H9 (cell line): ENCODE measurements at regions not wholly inside any gene's neighbourhood (a gene's known extent, or its start where the extent isn't known, plus 50 kb on each side); places are given as distances from the start of the nearest gene placed in this dataset.

Experiments
- DNase-seq: peaks from one replicate; pipeline ENCODE4 v3.0.0-alpha.2; 2017
- H2AFZ ChIP-seq: one replicate; pipeline ENCODE4 v1.6.1; 2013; ENCODE audit warnings: mild to moderate bottlenecking, low read length, control low read depth, moderate library complexity
- H2AK5ac ChIP-seq: 2 replicates; pipeline ENCODE4 v1.6.1; 2013; ENCODE audit warnings: low read length, control low read depth, mixed read lengths; ENCODE audit not compliant: insufficient read length
- H2BK120ac ChIP-seq: one replicate; pipeline ENCODE4 v1.6.1; 2013; ENCODE audit warnings: low read depth, mild to moderate bottlenecking, low read length, control low read depth, inconsistent platforms; ENCODE audit not compliant: poor library complexity, severe bottlenecking
- H2BK12ac ChIP-seq: 2 replicates; pipeline ENCODE4 v1.6.1; 2013; ENCODE audit warnings: low read length, control low read depth, mixed read lengths, low read depth; ENCODE audit not compliant: insufficient read length
- H2BK15ac ChIP-seq: 2 replicates; pipeline ENCODE4 v1.6.1; 2013; ENCODE audit warnings: low read depth, low read length, control low read depth
- H2BK20ac ChIP-seq: one replicate; pipeline ENCODE4 v1.6.1; 2013; ENCODE audit warnings: low read depth, mild to moderate bottlenecking, low read length, control low read depth, inconsistent platforms; ENCODE audit not compliant: poor library complexity, severe bottlenecking
- H2BK5ac ChIP-seq: 2 replicates; pipeline ENCODE4 v1.6.1; 2013; ENCODE audit warnings: low read length, control low read depth, mixed read lengths; ENCODE audit not compliant: insufficient read length
- H3K14ac ChIP-seq: 2 replicates; pipeline ENCODE4 v1.6.1; 2013; ENCODE audit warnings: low read length, control low read depth; ENCODE audit not compliant: insufficient read depth
- H3K18ac ChIP-seq: 2 replicates; pipeline ENCODE4 v1.6.1; 2013; ENCODE audit warnings: low read depth, mild to moderate bottlenecking, mixed read lengths, low read length, control low read depth; ENCODE audit not compliant: insufficient read length
- H3K23ac ChIP-seq: 2 replicates; pipeline ENCODE4 v1.6.1; 2013; ENCODE audit warnings: low read length, control low read depth, mixed read lengths, low read depth; ENCODE audit not compliant: insufficient read length
- H3K23me2 ChIP-seq: 2 replicates; pipeline ENCODE4 v1.6.1; 2013; ENCODE audit warnings: low read depth, mild to moderate bottlenecking, mixed read lengths, low read length, control low read depth; ENCODE audit not compliant: insufficient read length, poor library complexity, severe bottlenecking
- H3K27ac ChIP-seq: 2 replicates; pipeline ENCODE4 v1.5.1; 2013; ENCODE audit warnings: low read length, control low read depth, mixed read lengths, low read depth; ENCODE audit not compliant: insufficient read length
- H3K27me3 ChIP-seq: 2 replicates; pipeline ENCODE4 v1.6.1; 2013; ENCODE audit warnings: low read length, control low read depth, inconsistent platforms; ENCODE audit not compliant: insufficient read depth
- H3K4ac ChIP-seq: 2 replicates; pipeline ENCODE4 v1.6.1; 2013; ENCODE audit warnings: low read depth, mild to moderate bottlenecking, control low read depth, inconsistent platforms, low read length, moderate library complexity
- H3K4me1 ChIP-seq: 2 replicates; pipeline ENCODE4 v1.6.1; 2013; ENCODE audit warnings: low read length, control low read depth, inconsistent platforms; ENCODE audit not compliant: insufficient read depth
- H3K4me2 ChIP-seq: 2 replicates; pipeline ENCODE4 v1.6.1; 2013; ENCODE audit warnings: low read length, control low read depth, mixed read lengths; ENCODE audit not compliant: insufficient read length, insufficient read depth
- H3K56ac ChIP-seq: 2 replicates; pipeline ENCODE4 v1.6.1; 2013; ENCODE audit warnings: low read depth, mild to moderate bottlenecking, mixed read lengths, low read length, control low read depth; ENCODE audit not compliant: insufficient read length
- H3K79me1 ChIP-seq: 2 replicates; pipeline ENCODE4 v1.6.1; 2013; ENCODE audit warnings: low read depth, mild to moderate bottlenecking, moderate library complexity, low read length, control low read depth, inconsistent platforms; ENCODE audit not compliant: insufficient read depth, poor library complexity, severe bottlenecking
- H3K79me2 ChIP-seq: 2 replicates; pipeline ENCODE4 v1.6.1; 2013; ENCODE audit warnings: low read length, control low read depth, inconsistent platforms; ENCODE audit not compliant: insufficient read depth
- H3K9ac ChIP-seq: 2 replicates; pipeline ENCODE4 v1.6.1; 2013; ENCODE audit warnings: low read length, control low read depth, mixed read lengths; ENCODE audit not compliant: insufficient read length; ENCODE audit errors: extremely low read depth
- H3K9me3 ChIP-seq: one replicate; pipeline ENCODE4 v1.6.1; 2013; ENCODE audit warnings: low read depth, low read length, inconsistent platforms; ENCODE audit not compliant: control insufficient read depth
- H3T11ph ChIP-seq: one replicate; pipeline ENCODE4 v1.6.1; 2013; ENCODE audit warnings: mild to moderate bottlenecking, low read length, control low read depth, inconsistent platforms
- H4K20me1 ChIP-seq: one replicate; pipeline ENCODE4 v1.6.1; 2013; ENCODE audit not compliant: control insufficient read depth, insufficient read length, insufficient read depth
- H4K5ac ChIP-seq: 2 replicates; pipeline ENCODE4 v1.6.1; 2013; ENCODE audit warnings: low read depth, mild to moderate bottlenecking, mixed read lengths, low read length, control low read depth; ENCODE audit not compliant: insufficient read length
- H4K8ac ChIP-seq: replicated peaks from 2 replicates; pipeline ENCODE4 v1.6.1; 2013; ENCODE audit warnings: low read length, control low read depth, mixed read lengths, low read depth; ENCODE audit not compliant: insufficient read length
- H4K91ac ChIP-seq: 2 replicates; pipeline ENCODE4 v1.6.1; 2013; ENCODE audit warnings: low read depth, mild to moderate bottlenecking, moderate library complexity, mixed read lengths, low read length, control low read depth; ENCODE audit not compliant: insufficient read length
- H3K27ac Mint-ChIP-seq, 3 experiments: 2 replicates in 2 of 3; 3 replicates in 1 of 3; pipeline ENCODE4 v1.8.0; 2020 to 2021; ENCODE audit warnings: mixed read lengths in 3 of 3, mild to moderate bottlenecking in 1 of 3, moderate library complexity in 1 of 3
- H3K27me3 Mint-ChIP-seq: 2 replicates; pipeline ENCODE4 v1.8.0; 2021; ENCODE audit warnings: low read depth, mild to moderate bottlenecking, moderate library complexity, mixed read lengths
- H3K36me3 Mint-ChIP-seq, 3 experiments: 2 replicates in 2 of 3; 3 replicates in 1 of 3; pipeline ENCODE4 v1.8.0; 2020 to 2021; ENCODE audit warnings: low read depth in 3 of 3, mixed read lengths in 3 of 3; ENCODE audit not compliant: insufficient read depth in 1 of 3
- H3K4me1 Mint-ChIP-seq, 2 experiments: 2 replicates each; pipeline ENCODE4 v1.8.0; 2020; ENCODE audit warnings: mixed read lengths in 2 of 2
- H3K4me3 Mint-ChIP-seq, 2 experiments: 2 replicates in 1 of 2; 3 replicates in 1 of 2; pipeline ENCODE4 v1.8.0; 2020 to 2021; ENCODE audit warnings: mild to moderate bottlenecking in 2 of 2, mixed read lengths in 2 of 2, moderate library complexity in 1 of 2
- H3K9me3 Mint-ChIP-seq, 2 experiments: 2 replicates in 1 of 2; 3 replicates in 1 of 2; pipeline ENCODE4 v1.8.0; 2020; ENCODE audit warnings: mild to moderate bottlenecking in 2 of 2, mixed read lengths in 2 of 2, moderate library complexity in 1 of 2
- whole genome bisulfite sequencing: extraction: QIAGEN DNeasy Blood & Tissue Kit; methylation state at CpG from one replicate; pipeline ENCODE4 v1.1.7; 2013; ENCODE audit warnings: missing lambda C conversion rate, low lambda C conversion rate, mixed read lengths; ENCODE audit not compliant: insufficient read length; ENCODE audit errors: extremely low coverage; 5-methylcytosine and 5-hydroxymethylcytosine counted together
- TF ChIP-seq, protein P1 (sequence below): fragments of 200-600 bp; sonication (generic); conservative IDR thresholded peaks from 3 replicates; pipeline ENCODE4 v1.8.0; 2021; ENCODE audit warnings: antibody characterized with exemption, mild to moderate bottlenecking

DNA sequence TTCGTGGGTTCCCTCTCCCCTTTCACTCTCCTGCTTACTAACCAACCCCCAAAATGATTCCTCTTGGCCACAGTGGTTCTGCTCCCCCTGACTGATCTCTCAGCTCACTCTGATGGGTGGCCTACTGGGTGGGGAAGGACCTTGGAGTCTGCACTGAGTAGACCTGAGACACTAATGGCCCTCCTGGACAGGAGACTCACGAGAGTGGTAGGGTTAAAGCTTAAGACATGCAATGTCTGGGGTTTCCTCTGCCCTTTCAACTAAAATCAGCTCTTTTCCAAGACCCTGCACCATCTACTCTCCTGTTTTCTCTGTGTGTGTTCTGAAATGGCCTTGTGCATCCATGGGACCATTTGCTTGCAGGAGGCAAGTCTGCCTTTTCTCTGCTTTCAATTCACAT, 631.4 kb downstream of the ACTR3B start:
- peaks cover 6 to 53% (median 14%) of the 10 kb centered on the region in 3 experiments for H3K36me3 Mint-ChIP-seq
- no peak overlapping the region for H2BK20ac ChIP-seq
- TF ChIP-seq, protein P1, sequence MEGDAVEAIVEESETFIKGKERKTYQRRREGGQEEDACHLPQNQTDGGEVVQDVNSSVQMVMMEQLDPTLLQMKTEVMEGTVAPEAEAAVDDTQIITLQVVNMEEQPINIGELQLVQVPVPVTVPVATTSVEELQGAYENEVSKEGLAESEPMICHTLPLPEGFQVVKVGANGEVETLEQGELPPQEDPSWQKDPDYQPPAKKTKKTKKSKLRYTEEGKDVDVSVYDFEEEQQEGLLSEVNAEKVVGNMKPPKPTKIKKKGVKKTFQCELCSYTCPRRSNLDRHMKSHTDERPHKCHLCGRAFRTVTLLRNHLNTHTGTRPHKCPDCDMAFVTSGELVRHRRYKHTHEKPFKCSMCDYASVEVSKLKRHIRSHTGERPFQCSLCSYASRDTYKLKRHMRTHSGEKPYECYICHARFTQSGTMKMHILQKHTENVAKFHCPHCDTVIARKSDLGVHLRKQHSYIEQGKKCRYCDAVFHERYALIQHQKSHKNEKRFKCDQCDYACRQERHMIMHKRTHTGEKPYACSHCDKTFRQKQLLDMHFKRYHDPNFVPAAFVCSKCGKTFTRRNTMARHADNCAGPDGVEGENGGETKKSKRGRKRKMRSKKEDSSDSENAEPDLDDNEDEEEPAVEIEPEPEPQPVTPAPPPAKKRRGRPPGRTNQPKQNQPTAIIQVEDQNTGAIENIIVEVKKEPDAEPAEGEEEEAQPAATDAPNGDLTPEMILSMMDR: no peak
- H2BK15ac ChIP-seq: no peak overlapping the region
- no CpG with 5 or more reads among the region's 2 CpGs for WGBS
- no peak overlapping the region for H3K18ac ChIP-seq
- H3T11ph ChIP-seq: no peak overlapping the region
- no peak for DNase-seq
- no peaks in the 10 kb centered on the region for H3K79me1 ChIP-seq
- H3K79me2 ChIP-seq: no peaks in the 10 kb centered on the region
- no peaks in the 10 kb centered on the region for H3K23me2 ChIP-seq
- no peak overlapping the region for H3K23ac ChIP-seq
- no peak overlapping the region for H2BK5ac ChIP-seq
- H3K4me3 Mint-ChIP-seq: no peak overlapping the region
- H3K4me2 ChIP-seq: no peak overlapping the region
- no peak overlapping the region for H2AK5ac ChIP-seq
- no peak overlapping the region for H3K56ac ChIP-seq
- H4K8ac ChIP-seq: no peak overlapping the region
- no peak overlapping the region for H2BK12ac ChIP-seq
- no peaks in the 10 kb centered on the region for H3K4me1 Mint-ChIP-seq
- peaks cover 58% of the 10 kb centered on the region for H3K9me3 ChIP-seq
- H3K27me3 Mint-ChIP-seq: peaks cover 1% of the 10 kb centered on the region
- no peak overlapping the region for H2AFZ ChIP-seq
- no peak overlapping the region for H3K27ac Mint-ChIP-seq
- no peaks in the 10 kb centered on the region for H3K4me1 ChIP-seq
- no peak overlapping the region for H4K91ac ChIP-seq
- no peaks in the 10 kb centered on the region for H4K20me1 ChIP-seq
- H4K5ac ChIP-seq: no peak overlapping the region
- H3K27ac ChIP-seq: no peak overlapping the region
- no peak overlapping the region for H3K4ac ChIP-seq
- no peak overlapping the region for H3K9ac ChIP-seq
- no peaks in the 10 kb centered on the region for H3K27me3 ChIP-seq
- H3K14ac ChIP-seq: no peak overlapping the region
- H2BK120ac ChIP-seq: no peak overlapping the region
- H3K9me3 Mint-ChIP-seq: peaks cover 90 to 91% of the 10 kb centered on the region in 2 experiments
